CD8-positive, alpha-beta memory T cell (primary cell): ENCODE measurements at regions not wholly inside any gene's neighbourhood (a gene's known extent, or its start where the extent isn't known, plus 50 kb on each side); places are given as distances from the start of the nearest gene placed in this dataset.
"Not testable (repeated sequence)": the region's sequence is repeated elsewhere in the genome, so short reads cannot be mapped to it uniquely, and the experiment has no call there.

ENCODE experiments used
- CTCF ChIA-PET: fragments of 350-600 bp; sonication (Branson Sonifier 250); formaldehyde crosslinking; loops from one replicate; lab custom pipeline; 2021; ENCODE audit warnings: antibody characterized with exemption; lab: Charles Lee
- POLR2A ChIA-PET: fragments of 350-600 bp; sonication (Branson Sonifier 250); formaldehyde crosslinking; loops from one replicate; lab custom pipeline; 2021; ENCODE audit warnings: antibody characterized with exemption; lab: Charles Lee
- DNase-seq, 5 donors: peaks; one replicate each; pipeline versions ENCODE4 v3.0.0 to v3.0.0-alpha.2; 2020 to 2022; ENCODE audit warnings: mixed read lengths in 1 of 5
- H3K27ac ChIP-seq: one replicate; pipeline ENCODE4 v1.7.0; 2013; ENCODE audit warnings: low read depth, mild to moderate bottlenecking, low read length, moderate library complexity
- H3K27me3 ChIP-seq: 2 replicates; pipeline ENCODE4 v1.7.0; 2013; ENCODE audit warnings: low read length, mild to moderate bottlenecking; ENCODE audit not compliant: insufficient read depth, poor library complexity, severe bottlenecking
- H3K36me3 ChIP-seq: 2 replicates; pipeline ENCODE4 v1.7.0; 2013; ENCODE audit warnings: mild to moderate bottlenecking, low read length, moderate library complexity; ENCODE audit not compliant: insufficient read depth
- H3K4me1 ChIP-seq: 2 replicates; pipeline ENCODE4 v1.7.0; 2013; ENCODE audit warnings: mild to moderate bottlenecking, low read length, moderate library complexity; ENCODE audit not compliant: insufficient read depth
- H3K4me3 ChIP-seq: 2 replicates; pipeline ENCODE4 v1.7.0; 2013; ENCODE audit warnings: mild to moderate bottlenecking, low read length
- H3K9me3 ChIP-seq: 2 replicates; pipeline ENCODE4 v1.7.0; 2013; ENCODE audit warnings: mild to moderate bottlenecking, low read length
- H3K27ac Mint-ChIP-seq, 8 donors: one replicate each; pipeline ENCODE4 v1.8.0; 2020 to 2021; ENCODE audit warnings: mixed read lengths in 8 of 8, mild to moderate bottlenecking in 6 of 8, inconsistent platforms in 3 of 8, moderate library complexity in 3 of 8
- H3K27me3 Mint-ChIP-seq, 2 donors: one replicate each; pipeline ENCODE4 v1.8.0; 2020 to 2021; ENCODE audit warnings: mixed read lengths in 2 of 2, mild to moderate bottlenecking in 1 of 2, moderate library complexity in 1 of 2
- H3K36me3 Mint-ChIP-seq, 3 donors: one replicate each; pipeline ENCODE4 v1.8.0; 2020 to 2021; ENCODE audit warnings: mixed read lengths in 3 of 3, inconsistent platforms in 1 of 3, mild to moderate bottlenecking in 1 of 3
- H3K4me1 Mint-ChIP-seq, 3 donors: one replicate each; pipeline ENCODE4 v1.8.0; 2020 to 2021; ENCODE audit warnings: mixed read lengths in 3 of 3, inconsistent platforms in 1 of 3, mild to moderate bottlenecking in 1 of 3
- H3K4me3 Mint-ChIP-seq, 7 donors: one replicate each; pipeline ENCODE4 v1.8.0; 2020 to 2021; ENCODE audit warnings: mixed read lengths in 7 of 7, mild to moderate bottlenecking in 6 of 7, moderate library complexity in 4 of 7, inconsistent platforms in 2 of 7
- H3K9me3 Mint-ChIP-seq, 5 donors: one replicate each; pipeline ENCODE4 v1.8.0; 2020 to 2022; ENCODE audit warnings: mixed read lengths in 5 of 5, mild to moderate bottlenecking in 3 of 5, moderate library complexity in 2 of 5, inconsistent platforms in 1 of 5

DNA sequence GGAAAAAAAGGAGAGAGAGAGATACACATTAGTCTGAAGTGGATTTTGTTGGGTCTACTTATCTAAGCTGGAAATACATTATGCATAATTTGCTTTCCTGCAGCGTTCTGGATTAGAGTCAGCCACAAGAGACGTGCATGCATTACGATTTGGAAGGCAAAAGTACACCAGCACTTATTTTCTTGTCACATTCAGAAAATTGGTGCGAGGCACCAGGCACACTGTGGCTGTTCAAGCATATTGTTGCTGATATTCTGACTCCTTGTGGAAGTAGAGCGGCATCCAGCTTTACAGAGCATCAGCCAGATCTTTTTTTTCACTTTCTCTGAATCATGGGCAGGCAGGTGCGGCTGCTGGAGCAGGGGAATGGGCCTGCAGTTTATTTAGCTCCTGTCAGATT is 905.6 kb upstream of the SPRY2 start:
- Mint-ChIP-seq H3K9me3 (peaks cover 0 to 5% (median 3%) of the 10 kb centered on the region in 5 donors), H3K4me1 (no peaks in the 10 kb centered on the region)
- CTCF ChIA-PET = no interaction called here

DNA sequence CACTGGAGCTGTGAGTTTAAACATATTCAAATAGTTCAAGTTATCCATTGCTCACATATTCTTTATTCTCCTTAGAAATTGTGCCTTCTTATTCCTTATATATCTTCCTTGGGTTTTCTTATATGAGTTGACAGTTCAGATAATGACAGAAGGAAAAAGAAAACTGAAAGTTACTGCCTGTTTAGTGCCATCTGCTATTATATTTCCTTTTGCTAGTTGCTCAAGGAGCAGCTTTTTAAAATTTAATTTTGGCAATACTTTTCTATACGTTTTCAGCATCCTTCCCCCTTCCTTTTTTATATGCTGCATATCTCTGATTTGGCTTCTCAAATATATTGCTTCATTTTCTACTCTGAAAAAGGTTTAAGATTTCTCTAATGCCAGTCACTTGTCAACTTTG is 903.1 kb upstream of the SPRY2 start:
- H3K4me3 ChIP-seq = no peak overlapping the region
- Mint-ChIP-seq H3K9me3 (peaks cover 0 to 11% (median 3%) of the 10 kb centered on the region in 5 donors), H3K27me3 (no peaks in the 10 kb centered on the region), H3K4me3 (no peak overlapping the region), H3K4me1 (no peaks in the 10 kb centered on the region), H3K27ac (no peak overlapping the region), H3K36me3 (no peaks in the 10 kb centered on the region)
- H3K27me3 ChIP-seq = no peaks in the 10 kb centered on the region
- POLR2A ChIA-PET = no interaction called here
- H3K36me3 ChIP-seq = no peaks in the 10 kb centered on the region
- H3K27ac ChIP-seq = no peak overlapping the region
- no peaks in the 10 kb centered on the region for H3K4me1 ChIP-seq
- no peak for DNase-seq
- CTCF ChIA-PET = no interaction called here
- no peaks in the 10 kb centered on the region for H3K9me3 ChIP-seq

More for the DNA sequence above, 905.6 kb upstream of the SPRY2 start:
- H3K27ac Mint-ChIP-seq = no peak overlapping the region
- Histone ChIP-seq H3K4me1 (no peaks in the 10 kb centered on the region), H3K36me3 (no peaks in the 10 kb centered on the region), H3K27ac (no peak overlapping the region), H3K4me3 (no peak overlapping the region), H3K27me3 (no peaks in the 10 kb centered on the region), H3K9me3 (no peaks in the 10 kb centered on the region)
- no peak overlapping the region for H3K4me3 Mint-ChIP-seq
- no peaks in the 10 kb centered on the region for H3K36me3 Mint-ChIP-seq
- no peak for DNase-seq
- H3K27me3 Mint-ChIP-seq = no peaks in the 10 kb centered on the region
- POLR2A ChIA-PET = no interaction called here

DNA sequence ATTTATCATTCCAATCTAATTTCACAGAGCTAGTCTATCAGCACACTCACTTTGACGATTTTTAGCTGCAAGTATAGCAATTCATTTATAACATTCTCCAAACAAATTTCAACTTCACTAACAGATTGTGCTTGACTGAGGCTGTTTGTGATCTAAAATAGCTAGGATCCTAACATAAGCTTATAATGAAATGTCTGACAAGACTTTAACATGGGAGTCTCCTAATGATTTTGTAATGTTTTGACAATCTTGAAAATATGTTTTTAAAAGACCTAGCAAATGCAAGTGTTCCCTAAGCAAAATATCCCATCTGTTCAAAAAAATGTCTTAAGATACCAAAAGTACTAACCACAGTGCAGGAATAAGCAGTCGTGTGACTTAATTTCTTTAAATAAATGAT is 889.5 kb upstream of the SPRY2 start:
- POLR2A ChIA-PET = no interaction called here
- H3K4me3 Mint-ChIP-seq = no peak overlapping the region
- no peaks in the 10 kb centered on the region for H3K27me3 Mint-ChIP-seq
- H3K27me3 ChIP-seq = no peaks in the 10 kb centered on the region
- no peak for DNase-seq
- no peak overlapping the region for H3K4me3 ChIP-seq
- CTCF ChIA-PET = no interaction called here
- peaks cover 0 to 4% (median 0%) of the 10 kb centered on the region in 5 donors for H3K9me3 Mint-ChIP-seq
- no peaks in the 10 kb centered on the region for H3K36me3 ChIP-seq
- H3K9me3 ChIP-seq = no peaks in the 10 kb centered on the region
- no peaks in the 10 kb centered on the region for H3K4me1 ChIP-seq
- H3K27ac Mint-ChIP-seq = no peak overlapping the region
- no peak overlapping the region for H3K27ac ChIP-seq
- no peaks in the 10 kb centered on the region for H3K4me1 Mint-ChIP-seq
- H3K36me3 Mint-ChIP-seq = no peaks in the 10 kb centered on the region

DNA sequence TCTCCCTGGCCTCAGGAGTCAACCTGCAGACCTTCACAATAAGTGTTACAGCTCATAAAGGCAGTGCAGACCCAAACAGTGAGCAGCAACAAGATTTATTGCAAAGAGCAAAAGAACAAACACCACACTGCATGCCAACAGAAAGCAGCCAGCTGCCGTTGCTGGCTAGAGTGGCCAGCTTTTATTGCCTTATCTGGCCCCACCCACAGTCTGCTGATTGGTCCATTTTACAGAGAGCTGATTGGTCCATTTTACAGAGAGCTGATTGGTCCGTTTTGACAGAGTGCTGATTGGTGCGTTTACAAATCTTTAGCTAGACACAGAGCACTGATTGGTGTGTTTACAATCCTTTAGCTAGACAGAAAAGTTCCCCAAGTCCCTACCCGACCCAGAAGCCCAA is 885.9 kb upstream of the SPRY2 start:
- DNase-seq, H3K36me3 Mint-ChIP-seq, H3K4me1 ChIP-seq, H3K9me3 ChIP-seq, H3K9me3 Mint-ChIP-seq, H3K4me3 Mint-ChIP-seq, H3K4me1 Mint-ChIP-seq, H3K27ac Mint-ChIP-seq, CTCF ChIA-PET, H3K4me3 ChIP-seq, H3K27ac ChIP-seq, H3K36me3 ChIP-seq, H3K27me3 Mint-ChIP-seq, POLR2A ChIA-PET, H3K27me3 ChIP-seq: not testable (repeated sequence)

DNA sequence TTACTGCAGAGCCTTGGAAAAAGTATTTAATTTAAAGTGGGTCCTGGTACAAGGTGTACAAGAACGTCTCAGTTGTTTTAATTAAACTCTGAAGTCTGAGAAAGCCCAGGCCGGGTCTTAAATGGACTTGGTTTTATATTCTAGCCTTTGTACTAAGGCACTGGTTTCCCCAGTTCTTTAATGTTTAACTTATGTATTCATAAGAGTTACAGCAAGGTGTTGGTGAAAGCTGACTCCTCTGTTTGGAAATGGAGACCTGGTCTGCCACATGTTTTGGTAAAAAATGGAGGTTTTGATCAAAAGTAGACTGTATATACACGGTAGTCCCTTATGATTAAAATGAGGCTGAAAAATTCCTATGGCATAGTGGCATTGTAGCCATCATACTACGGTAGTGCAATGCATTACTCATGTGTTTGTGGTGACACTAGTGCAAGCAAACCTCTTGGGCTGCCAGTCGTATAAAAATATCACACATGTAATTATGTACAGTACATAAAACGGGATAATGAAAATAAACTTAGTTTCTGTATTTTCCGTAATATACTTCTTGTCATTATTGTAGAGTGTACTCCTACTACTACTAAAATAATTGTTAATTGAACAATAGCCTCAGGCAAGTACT is 883.4 kb upstream of the SPRY2 start:
- no peak overlapping the region for H3K27ac Mint-ChIP-seq
- Histone ChIP-seq H3K4me3 (no peak overlapping the region), H3K4me1 (no peaks in the 10 kb centered on the region), H3K9me3 (no peaks in the 10 kb centered on the region), H3K27ac (no peak overlapping the region), H3K27me3 (no peaks in the 10 kb centered on the region), H3K36me3 (no peaks in the 10 kb centered on the region)
- H3K4me1 Mint-ChIP-seq = no peaks in the 10 kb centered on the region
- ChIA-PET POLR2A (no interaction called here), CTCF (no interaction called here)
- H3K9me3 Mint-ChIP-seq = peaks cover 0 to 15% (median 2%) of the 10 kb centered on the region in 5 donors
- DNase-seq = no peak
- no peaks in the 10 kb centered on the region for H3K27me3 Mint-ChIP-seq
- H3K36me3 Mint-ChIP-seq = no peaks in the 10 kb centered on the region
- H3K4me3 Mint-ChIP-seq = no peak overlapping the region

DNA sequence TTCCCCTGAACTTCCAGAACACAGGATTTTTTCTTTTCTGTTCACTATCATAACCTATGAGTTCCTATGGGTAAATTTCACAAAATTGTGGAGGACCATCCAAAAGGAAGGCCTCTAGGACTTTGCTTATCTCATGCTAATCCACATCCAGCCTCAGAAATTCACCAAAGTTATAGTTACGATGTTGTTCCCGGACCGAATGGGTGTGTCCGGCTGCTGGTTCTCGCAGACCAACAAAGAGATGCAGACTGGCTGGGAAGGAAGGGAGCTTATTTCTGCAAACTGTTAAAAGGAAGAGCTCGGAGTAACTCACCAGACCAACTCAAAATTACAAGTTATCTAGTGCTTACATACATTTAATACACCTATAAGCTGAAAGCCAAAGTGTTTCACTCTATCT is 882.9 kb upstream of the SPRY2 start:
- Histone ChIP-seq H3K9me3 (no peaks in the 10 kb centered on the region), H3K4me3 (no peak overlapping the region), H3K27me3 (no peaks in the 10 kb centered on the region), H3K36me3 (no peaks in the 10 kb centered on the region), H3K4me1 (no peaks in the 10 kb centered on the region), H3K27ac (no peak overlapping the region)
- peaks cover 0 to 15% (median 2%) of the 10 kb centered on the region in 5 donors for H3K9me3 Mint-ChIP-seq
- H3K27ac Mint-ChIP-seq = no peak overlapping the region
- no peaks in the 10 kb centered on the region for H3K27me3 Mint-ChIP-seq
- no peaks in the 10 kb centered on the region for H3K4me1 Mint-ChIP-seq
- POLR2A ChIA-PET = no interaction called here
- H3K36me3 Mint-ChIP-seq = no peaks in the 10 kb centered on the region
- DNase-seq = no peak
- CTCF ChIA-PET = no interaction called here
- no peak overlapping the region for H3K4me3 Mint-ChIP-seq

DNA sequence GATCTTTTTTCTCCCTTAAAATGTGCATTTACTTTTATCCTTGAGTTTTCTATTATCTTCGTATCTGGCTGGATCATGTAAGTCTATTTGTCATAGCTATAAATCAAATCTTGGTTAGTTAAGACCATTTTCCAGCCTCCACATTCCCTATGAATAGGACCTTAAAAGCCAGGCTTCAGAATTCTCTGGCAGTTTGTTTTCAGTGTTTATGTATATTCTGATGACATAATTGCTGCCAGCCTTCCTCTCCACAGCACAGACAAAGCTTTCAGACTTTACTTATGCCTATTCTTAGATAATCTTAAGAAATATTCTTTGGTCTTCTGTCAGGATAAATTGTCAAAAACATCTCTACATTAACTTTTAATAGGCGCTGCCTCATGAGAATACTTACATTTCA is 870.8 kb upstream of the SPRY2 start:
- no peaks in the 10 kb centered on the region for H3K27me3 ChIP-seq
- no peaks in the 10 kb centered on the region for H3K9me3 ChIP-seq
- peaks cover 0 to 8% (median 2%) of the 10 kb centered on the region in 5 donors for H3K9me3 Mint-ChIP-seq
- no peak overlapping the region for H3K27ac ChIP-seq
- no peaks in the 10 kb centered on the region for H3K36me3 Mint-ChIP-seq
- no peaks in the 10 kb centered on the region for H3K27me3 Mint-ChIP-seq
- no peak overlapping the region for H3K4me3 Mint-ChIP-seq
- no peak overlapping the region for H3K27ac Mint-ChIP-seq
- CTCF ChIA-PET = no interaction called here
- H3K4me3 ChIP-seq = no peak overlapping the region
- POLR2A ChIA-PET = no interaction called here
- DNase-seq = no peak
- H3K4me1 Mint-ChIP-seq = no peaks in the 10 kb centered on the region
- no peaks in the 10 kb centered on the region for H3K4me1 ChIP-seq
- H3K36me3 ChIP-seq = no peaks in the 10 kb centered on the region

DNA sequence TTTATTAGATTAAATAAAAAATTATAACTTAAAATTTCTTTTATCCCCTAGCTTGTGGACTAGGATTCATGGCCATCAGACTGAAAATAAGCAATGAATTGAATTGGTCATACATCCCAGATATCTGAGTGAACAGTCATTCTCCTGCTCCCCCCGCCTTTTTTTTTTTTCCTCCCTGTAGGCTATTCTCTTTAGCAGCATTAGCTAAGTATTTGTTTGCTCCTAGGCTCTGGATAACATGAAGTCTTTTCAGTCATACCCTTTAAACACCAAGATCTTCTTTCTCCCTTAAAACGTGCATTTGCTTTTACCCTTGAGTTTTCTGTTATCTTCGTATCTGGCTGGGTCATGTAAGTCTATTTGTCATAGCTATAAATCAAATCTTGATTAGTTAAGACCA is 866.7 kb upstream of the SPRY2 start:
- no peaks in the 10 kb centered on the region for H3K4me1 Mint-ChIP-seq
- H3K4me3 ChIP-seq = no peak overlapping the region
- no peaks in the 10 kb centered on the region for H3K9me3 ChIP-seq
- ChIA-PET POLR2A (no interaction called here), CTCF (no interaction called here)
- no peaks in the 10 kb centered on the region for H3K4me1 ChIP-seq
- H3K36me3 ChIP-seq = no peaks in the 10 kb centered on the region
- H3K27me3 Mint-ChIP-seq = no peaks in the 10 kb centered on the region
- peaks cover 0 to 7% (median 2%) of the 10 kb centered on the region in 5 donors for H3K9me3 Mint-ChIP-seq
- no peak overlapping the region for H3K4me3 Mint-ChIP-seq
- DNase-seq = no peak
- H3K36me3 Mint-ChIP-seq = no peaks in the 10 kb centered on the region
- H3K27ac ChIP-seq = no peak overlapping the region
- H3K27me3 ChIP-seq = no peaks in the 10 kb centered on the region
- H3K27ac Mint-ChIP-seq = no peak overlapping the region

DNA sequence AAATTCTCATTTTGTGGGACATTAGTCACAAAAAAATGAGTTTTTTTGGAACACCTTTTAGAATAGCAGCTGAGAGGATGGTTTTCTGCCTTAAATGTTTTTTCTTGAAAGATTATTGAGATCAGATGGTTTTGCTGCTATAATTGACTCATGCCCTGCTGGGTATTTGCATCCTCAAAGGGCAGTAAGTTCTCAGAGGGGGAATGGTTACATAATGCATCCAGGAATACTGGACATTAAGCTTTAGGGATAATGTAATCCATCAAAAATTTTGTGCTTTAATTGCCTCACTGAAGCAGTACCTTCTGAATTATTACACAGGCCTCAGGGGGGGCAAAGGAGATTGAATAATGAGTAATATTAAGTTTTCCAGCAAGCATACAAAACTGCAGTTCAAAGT is 866.3 kb upstream of the SPRY2 start:
- no peak for DNase-seq
- ChIA-PET POLR2A (no interaction called here), CTCF (no interaction called here)
- H3K9me3 ChIP-seq = no peaks in the 10 kb centered on the region
- Mint-ChIP-seq H3K27me3 (no peaks in the 10 kb centered on the region), H3K4me1 (no peaks in the 10 kb centered on the region), H3K27ac (no peak overlapping the region), H3K9me3 (peaks cover 0 to 7% (median 2%) of the 10 kb centered on the region in 5 donors), H3K36me3 (no peaks in the 10 kb centered on the region), H3K4me3 (no peak overlapping the region)
- no peak overlapping the region for H3K4me3 ChIP-seq
- H3K36me3 ChIP-seq = no peaks in the 10 kb centered on the region
- no peak overlapping the region for H3K27ac ChIP-seq
- no peaks in the 10 kb centered on the region for H3K27me3 ChIP-seq
- H3K4me1 ChIP-seq = no peaks in the 10 kb centered on the region
